Activated CD4-positive, alpha-beta T cell treated with anti-CD3 and anti-CD28 coated beads for 36 hours (primary cell): ENCODE measurements at regions not wholly inside any gene's neighbourhood (a gene's known extent, or its start where the extent isn't known, plus 50 kb on each side); places are given as distances from the start of the nearest gene placed in this dataset.

Experiments used
- ATAC-seq: fragments of 200-7000 bp; cut with Tn5 transposase; one replicate; pipeline ENCODE4 v1.10.0; 2021; ENCODE audit warnings: mild to moderate bottlenecking, moderate library complexity
- CTCF ChIA-PET: fragments of 350-600 bp; sonication (Branson Sonifier 250); formaldehyde crosslinking; loops from one replicate; lab custom pipeline; 2021; ENCODE audit warnings: antibody characterized with exemption; lab: Charles Lee
- POLR2A ChIA-PET: fragments of 350-600 bp; sonication (Branson Sonifier 250); formaldehyde crosslinking; loops from one replicate; lab custom pipeline; 2021; ENCODE audit warnings: antibody characterized with exemption, inconsistent platforms; lab: Charles Lee
- DNase-seq: peaks from one replicate; pipeline ENCODE4 v3.0.0-alpha.2; 2020
- H3K27ac Mint-ChIP-seq: one replicate; pipeline ENCODE4 v1.8.0; 2021; ENCODE audit warnings: mixed read lengths
- H3K27me3 Mint-ChIP-seq: one replicate; pipeline ENCODE4 v1.8.0; 2021; ENCODE audit warnings: mixed read lengths
- H3K36me3 Mint-ChIP-seq: one replicate; pipeline ENCODE4 v1.8.0; 2021; ENCODE audit warnings: low read depth, mixed read lengths
- H3K4me1 Mint-ChIP-seq: one replicate; pipeline ENCODE4 v1.8.0; 2021; ENCODE audit warnings: mixed read lengths
- H3K4me3 Mint-ChIP-seq: one replicate; pipeline ENCODE4 v1.8.0; 2021; ENCODE audit warnings: mild to moderate bottlenecking, moderate library complexity, mixed read lengths
- H3K9me3 Mint-ChIP-seq: one replicate; pipeline ENCODE4 v1.8.0; 2021; ENCODE audit warnings: low read depth, mixed read lengths
- intact Hi-C, 2 experiments: fragments of 100-400 bp; cut with DNase I in 1 of 2; cut with micrococcal nuclease in 1 of 2; formaldehyde crosslinking; loops; one replicate each; pipeline versions ENCODE4 v1.14.2 to v1.15.1; 2022 to 2024; cut with DNase I, micrococcal nuclease

- POLR2A ChIA-PET = no interaction called here
- H3K27me3 Mint-ChIP-seq = no peaks in the 10 kb centered on the region
- intact Hi-C loops = no loop called here
- H3K36me3 Mint-ChIP-seq = no peaks in the 10 kb centered on the region
- H3K4me1 Mint-ChIP-seq = no peaks in the 10 kb centered on the region
- DNase-seq = no peak
- no peak overlapping the region for H3K4me3 Mint-ChIP-seq
- no peak overlapping the region for H3K27ac Mint-ChIP-seq
- CTCF ChIA-PET = no interaction called here
- no peaks in the 10 kb centered on the region for H3K9me3 Mint-ChIP-seq
- ATAC-seq = no peak
Observed at GRCh38 chr3:117297541-117297940, 588.0 kb downstream of the TUSC7 start.

GRCh38 chr3:117298273-117298672 is 588.7 kb downstream of the TUSC7 start:
- H3K9me3 Mint-ChIP-seq = no peaks in the 10 kb centered on the region
- no peak for ATAC-seq

GRCh38 chr3:117302428-117302827 is 592.8 kb downstream of the TUSC7 start:
- DNase-seq = no peak
- no peak overlapping the region for H3K4me3 Mint-ChIP-seq
- no peaks in the 10 kb centered on the region for H3K9me3 Mint-ChIP-seq
- ChIA-PET CTCF (no interaction called here), POLR2A (no interaction called here)
- no peak for ATAC-seq
- no peaks in the 10 kb centered on the region for H3K36me3 Mint-ChIP-seq
- H3K4me1 Mint-ChIP-seq = no peaks in the 10 kb centered on the region
- H3K27ac Mint-ChIP-seq = no peak overlapping the region
- H3K27me3 Mint-ChIP-seq = no peaks in the 10 kb centered on the region
- intact Hi-C loops = no loop called here

More at GRCh38 chr3:117298273-117298672, 588.7 kb downstream of the TUSC7 start:
- intact Hi-C loops = no loop called here
- Mint-ChIP-seq H3K27me3 (no peaks in the 10 kb centered on the region), H3K4me1 (no peaks in the 10 kb centered on the region), H3K36me3 (no peaks in the 10 kb centered on the region), H3K4me3 (no peak overlapping the region), H3K27ac (no peak overlapping the region)
- CTCF ChIA-PET = no interaction called here
- POLR2A ChIA-PET = no interaction called here
- DNase-seq = no peak

- ChIA-PET CTCF (no interaction called here), POLR2A (no interaction called here)
- Mint-ChIP-seq H3K27ac (no peak overlapping the region), H3K9me3 (no peaks in the 10 kb centered on the region), H3K27me3 (no peaks in the 10 kb centered on the region), H3K36me3 (no peaks in the 10 kb centered on the region), H3K4me3 (no peak overlapping the region), H3K4me1 (no peaks in the 10 kb centered on the region)
- no peak for DNase-seq
- no peak for ATAC-seq
- intact Hi-C loops = no loop called here
Observed at GRCh38 chr3:117303443-117303842, 593.9 kb downstream of the TUSC7 start.

GRCh38 chr3:117304681-117305080 is 595.1 kb downstream of the TUSC7 start:
- Mint-ChIP-seq H3K27ac (no peak overlapping the region), H3K27me3 (no peaks in the 10 kb centered on the region), H3K36me3 (no peaks in the 10 kb centered on the region), H3K9me3 (no peaks in the 10 kb centered on the region), H3K4me3 (no peak overlapping the region), H3K4me1 (no peaks in the 10 kb centered on the region)
- POLR2A ChIA-PET = no interaction called here
- no peak for ATAC-seq
- DNase-seq = no peak
- CTCF ChIA-PET = interaction anchor here (0.7 kb wide), 1 partner anchor 1339 kb away, joined by 4 read pairs; no protein-coding TSS in a partner anchor
- intact Hi-C loops = no loop called here

- Mint-ChIP-seq H3K27me3 (no peaks in the 10 kb centered on the region), H3K4me3 (no peak overlapping the region), H3K36me3 (no peaks in the 10 kb centered on the region), H3K27ac (no peak overlapping the region), H3K9me3 (no peaks in the 10 kb centered on the region), H3K4me1 (no peaks in the 10 kb centered on the region)
- CTCF ChIA-PET = no interaction called here
- intact Hi-C loops = no loop called here
- POLR2A ChIA-PET = no interaction called here
- no peak for ATAC-seq
- DNase-seq = no peak
Observed at GRCh38 chr3:117305681-117306080, 596.1 kb downstream of the TUSC7 start.

- Mint-ChIP-seq H3K27ac (no peak overlapping the region), H3K27me3 (no peaks in the 10 kb centered on the region), H3K36me3 (no peaks in the 10 kb centered on the region), H3K4me3 (no peak overlapping the region), H3K9me3 (no peaks in the 10 kb centered on the region), H3K4me1 (no peaks in the 10 kb centered on the region)
- ChIA-PET CTCF (no interaction called here), POLR2A (no interaction called here)
- no peak for ATAC-seq
- no peak for DNase-seq
- intact Hi-C loops = no loop called here
Observed at GRCh38 chr3:117306299-117306698, 596.7 kb downstream of the TUSC7 start.

- H3K4me1 Mint-ChIP-seq = no peaks in the 10 kb centered on the region
Observed at GRCh38 chr3:117308353-117308752, 598.8 kb downstream of the TUSC7 start.

GRCh38 chr3:117308756-117309155 is 599.2 kb downstream of the TUSC7 start:
- DNase-seq = no peak
- POLR2A ChIA-PET = no interaction called here
- CTCF ChIA-PET = no interaction called here
- Mint-ChIP-seq H3K9me3 (no peaks in the 10 kb centered on the region), H3K4me3 (no peak overlapping the region), H3K27ac (no peak overlapping the region), H3K27me3 (no peaks in the 10 kb centered on the region), H3K36me3 (no peaks in the 10 kb centered on the region), H3K4me1 (no peaks in the 10 kb centered on the region)
- intact Hi-C loops = no loop called here
- no peak for ATAC-seq

More at GRCh38 chr3:117308353-117308752, 598.8 kb downstream of the TUSC7 start:
- no peak for DNase-seq
- ChIA-PET POLR2A (no interaction called here), CTCF (no interaction called here)
- ATAC-seq = no peak
- Mint-ChIP-seq H3K36me3 (no peaks in the 10 kb centered on the region), H3K27ac (no peak overlapping the region), H3K27me3 (no peaks in the 10 kb centered on the region), H3K4me3 (no peak overlapping the region), H3K9me3 (no peaks in the 10 kb centered on the region)
- intact Hi-C loops = no loop called here

- H3K4me1 Mint-ChIP-seq = no peaks in the 10 kb centered on the region
- H3K4me3 Mint-ChIP-seq = no peak overlapping the region
- ChIA-PET POLR2A (no interaction called here), CTCF (no interaction called here)
- H3K27me3 Mint-ChIP-seq = no peaks in the 10 kb centered on the region
- no peaks in the 10 kb centered on the region for H3K36me3 Mint-ChIP-seq
- no peak for DNase-seq
- no peak for ATAC-seq
- intact Hi-C loops = no loop called here
- H3K9me3 Mint-ChIP-seq = no peaks in the 10 kb centered on the region
- H3K27ac Mint-ChIP-seq = no peak overlapping the region
Observed at GRCh38 chr3:117310536-117310935, 601.0 kb downstream of the TUSC7 start.

- Mint-ChIP-seq H3K27ac (no peak overlapping the region), H3K27me3 (no peaks in the 10 kb centered on the region), H3K4me3 (no peak overlapping the region), H3K9me3 (peaks cover 13% of the 10 kb centered on the region), H3K36me3 (no peaks in the 10 kb centered on the region), H3K4me1 (no peaks in the 10 kb centered on the region)
- intact Hi-C loops = no loop called here
- CTCF ChIA-PET = no interaction called here
- POLR2A ChIA-PET = no interaction called here
- no peak for DNase-seq
- ATAC-seq = no peak
Observed at GRCh38 chr3:117314441-117315150, 605.0 kb downstream of the TUSC7 start.

GRCh38 chr3:117322866-117323265 is 613.3 kb downstream of the TUSC7 start:
- intact Hi-C loops = no loop called here
- POLR2A ChIA-PET = no interaction called here
- H3K4me1 Mint-ChIP-seq = no peaks in the 10 kb centered on the region
- no peaks in the 10 kb centered on the region for H3K27me3 Mint-ChIP-seq
- ATAC-seq = no peak
- no peak overlapping the region for H3K27ac Mint-ChIP-seq
- H3K9me3 Mint-ChIP-seq = peaks cover 21% of the 10 kb centered on the region
- CTCF ChIA-PET = no interaction called here
- no peak for DNase-seq
- no peaks in the 10 kb centered on the region for H3K36me3 Mint-ChIP-seq
- no peak overlapping the region for H3K4me3 Mint-ChIP-seq
